PFSK-1 (cell line): ENCODE measurements at regions not wholly inside any gene's neighbourhood (a gene's known extent, or its start where the extent isn't known, plus 50 kb on each side); places are given as distances from the start of the nearest gene placed in this dataset.

Experiments
- POLR2AphosphoS5 ChIP-seq: IDR thresholded peaks from 2 replicates; pipeline ENCODE4 v1.6.1; 2012; ENCODE audit warnings: low read depth, mild to moderate bottlenecking, control low read depth, low read length, moderate library complexity
- SIN3A ChIP-seq: IDR thresholded peaks from 2 replicates; pipeline ENCODE4 v1.6.1; 2012; ENCODE audit warnings: mild to moderate bottlenecking, low read length, moderate library complexity, borderline replicate concordance; ENCODE audit not compliant: insufficient read depth
- TAF1 ChIP-seq: IDR thresholded peaks from 2 replicates; pipeline ENCODE4 v1.6.1; 2012; ENCODE audit warnings: low read length, control low read depth, borderline replicate concordance; ENCODE audit not compliant: insufficient read depth

DNA sequence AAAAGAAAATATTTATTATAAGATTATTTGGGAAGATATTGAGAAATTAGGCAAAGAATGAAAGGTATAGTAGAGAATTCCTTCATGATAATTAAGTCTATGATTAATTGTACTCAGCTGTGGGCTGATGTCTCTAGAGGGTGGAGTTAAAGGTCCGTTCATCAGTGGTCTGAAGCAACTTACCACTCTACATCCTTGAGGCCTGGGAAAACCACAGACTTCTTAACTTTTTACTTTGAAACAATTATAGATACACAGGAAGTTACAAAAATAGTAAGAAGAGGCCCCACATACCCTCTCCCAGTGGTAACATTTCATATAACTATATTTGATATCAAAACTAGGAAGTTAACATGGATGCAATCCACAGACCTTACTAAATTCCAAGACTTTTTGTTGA is 167.0 kb upstream of the NECTIN1 start:
- TF ChIP-seq SIN3A (no peak), TAF1 (no peak), POLR2AphosphoS5 (no peak)
